GM12878 (cell line): ENCODE measurements at regions not wholly inside any gene's neighbourhood (a gene's known extent, or its start where the extent isn't known, plus 50 kb on each side); places are given as distances from the start of the nearest gene placed in this dataset.

Experiments
- BRCA1 ChIP-seq: IDR thresholded peaks from 2 replicates; pipeline ENCODE4 v1.6.1; 2011; ENCODE audit warnings: low read depth, low read length, improper control_type of control experiment
- ETV6 ChIP-seq, 2 experiments: fragments of 450-650 bp in 1 of 2; IDR thresholded peaks in 1 of 2; conservative IDR thresholded peaks in 1 of 2; 2 replicates each; pipeline ENCODE4 v1.6.1; 2014; ENCODE audit warnings: antibody characterized with exemption in 1 of 2, borderline replicate concordance in 1 of 2, low read depth in 1 of 2, mild to moderate bottlenecking in 1 of 2, moderate library complexity in 1 of 2
- POLR2A ChIP-seq: IDR thresholded peaks from 2 replicates; pipeline ENCODE4 v1.6.1; 2011; ENCODE audit warnings: low read depth, mild to moderate bottlenecking, low read length
- RAD21 ChIP-seq: IDR thresholded peaks from 2 replicates; pipeline ENCODE4 v1.6.1; 2011; ENCODE audit warnings: mild to moderate bottlenecking, low read depth, low read length, moderate library complexity; ENCODE audit not compliant: insufficient read depth
- RAD51 ChIP-seq: fragments of 450-650 bp; IDR thresholded peaks from 2 replicates; pipeline ENCODE4 v1.6.1; 2016; ENCODE audit warnings: moderate library complexity, mild to moderate bottlenecking, inconsistent platforms
- SPI1 ChIP-seq: IDR thresholded peaks from 2 replicates; pipeline ENCODE4 v1.6.1; 2011; ENCODE audit warnings: low read depth, mild to moderate bottlenecking, low read length, moderate library complexity, borderline replicate concordance; ENCODE audit not compliant: insufficient read depth
- TF ChIP-seq, protein P1 (sequence below), 3 experiments: IDR thresholded peaks in 2 of 3; conservative IDR thresholded peaks in 1 of 3; 2 replicates each; pipeline ENCODE4 v1.5.1; 2011; ENCODE audit warnings: low read depth in 3 of 3, low read length in 3 of 3, mild to moderate bottlenecking in 3 of 3, control low read depth in 2 of 3, moderate library complexity in 2 of 3, inconsistent platforms in 1 of 3, mixed read lengths in 1 of 3; ENCODE audit not compliant: control insufficient read depth in 2 of 3, insufficient read depth in 1 of 3; ENCODE audit errors: extremely low read depth in 1 of 3
- TF ChIP-seq, protein P2 (sequence below): IDR thresholded peaks from 2 replicates; pipeline ENCODE4 v1.6.1; 2011; ENCODE audit warnings: low read depth, low read length, improper control_type of control experiment, borderline replicate concordance
- TF ChIP-seq, protein P3 (sequence below): fragments of 150-350 bp; IDR thresholded peaks from 2 replicates; pipeline ENCODE4 v1.6.1; 2016; ENCODE audit warnings: low read depth, low read length
- TF ChIP-seq, protein P4 (sequence below): fragments of 450-650 bp; IDR thresholded peaks from 2 replicates; pipeline ENCODE4 v1.6.1; 2018; ENCODE audit warnings: mild to moderate bottlenecking, low read depth, moderate library complexity; ENCODE audit not compliant: partially characterized antibody

DNA sequence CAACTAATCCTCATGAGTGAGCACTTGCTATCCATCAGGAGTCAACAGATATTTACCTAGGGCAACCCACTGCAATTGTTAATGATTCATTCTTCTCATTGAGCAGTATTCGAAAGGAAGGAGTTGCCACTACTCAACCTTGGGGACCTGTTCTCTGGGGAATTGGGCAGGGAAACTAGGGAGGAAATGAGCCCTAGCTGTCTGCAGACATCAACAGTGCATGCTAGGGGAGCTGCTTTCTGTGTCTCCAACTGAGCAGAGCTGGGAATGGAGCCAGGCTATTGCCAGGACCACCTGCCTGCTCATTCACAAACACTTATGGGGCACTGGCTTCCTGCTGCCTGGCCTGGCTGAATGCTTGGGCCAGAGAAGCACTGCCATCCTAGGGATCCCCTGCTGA is 183.4 kb downstream of the TMEM38B start:
- TF ChIP-seq, protein P1, sequence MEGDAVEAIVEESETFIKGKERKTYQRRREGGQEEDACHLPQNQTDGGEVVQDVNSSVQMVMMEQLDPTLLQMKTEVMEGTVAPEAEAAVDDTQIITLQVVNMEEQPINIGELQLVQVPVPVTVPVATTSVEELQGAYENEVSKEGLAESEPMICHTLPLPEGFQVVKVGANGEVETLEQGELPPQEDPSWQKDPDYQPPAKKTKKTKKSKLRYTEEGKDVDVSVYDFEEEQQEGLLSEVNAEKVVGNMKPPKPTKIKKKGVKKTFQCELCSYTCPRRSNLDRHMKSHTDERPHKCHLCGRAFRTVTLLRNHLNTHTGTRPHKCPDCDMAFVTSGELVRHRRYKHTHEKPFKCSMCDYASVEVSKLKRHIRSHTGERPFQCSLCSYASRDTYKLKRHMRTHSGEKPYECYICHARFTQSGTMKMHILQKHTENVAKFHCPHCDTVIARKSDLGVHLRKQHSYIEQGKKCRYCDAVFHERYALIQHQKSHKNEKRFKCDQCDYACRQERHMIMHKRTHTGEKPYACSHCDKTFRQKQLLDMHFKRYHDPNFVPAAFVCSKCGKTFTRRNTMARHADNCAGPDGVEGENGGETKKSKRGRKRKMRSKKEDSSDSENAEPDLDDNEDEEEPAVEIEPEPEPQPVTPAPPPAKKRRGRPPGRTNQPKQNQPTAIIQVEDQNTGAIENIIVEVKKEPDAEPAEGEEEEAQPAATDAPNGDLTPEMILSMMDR (IDR thresholded peaks at IDR 0.05 in 2 of 3, conservative IDR thresholded peaks at IDR 0.05 in 1 of 3; ENCODE audit: control insufficient read depth in 2 of 3, extremely low read depth in 1 of 3, insufficient read depth in 1 of 3, low read depth in 3 of 3, low read length in 3 of 3), result no peak
- TF ChIP-seq BRCA1 (no peak), POLR2A (no peak), RAD51 (no peak), ETV6 (conservative IDR thresholded peaks at IDR 0.05 in 1 of 2, IDR thresholded peaks at IDR 0.05 in 1 of 2; ENCODE audit: borderline replicate concordance in 1 of 2, low read depth in 1 of 2) (no peak), SPI1 (no peak), RAD21 (no peak)
- TF ChIP-seq, protein P2, sequence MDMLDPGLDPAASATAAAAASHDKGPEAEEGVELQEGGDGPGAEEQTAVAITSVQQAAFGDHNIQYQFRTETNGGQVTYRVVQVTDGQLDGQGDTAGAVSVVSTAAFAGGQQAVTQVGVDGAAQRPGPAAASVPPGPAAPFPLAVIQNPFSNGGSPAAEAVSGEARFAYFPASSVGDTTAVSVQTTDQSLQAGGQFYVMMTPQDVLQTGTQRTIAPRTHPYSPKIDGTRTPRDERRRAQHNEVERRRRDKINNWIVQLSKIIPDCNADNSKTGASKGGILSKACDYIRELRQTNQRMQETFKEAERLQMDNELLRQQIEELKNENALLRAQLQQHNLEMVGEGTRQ, result no peak
- TF ChIP-seq, protein P3, sequence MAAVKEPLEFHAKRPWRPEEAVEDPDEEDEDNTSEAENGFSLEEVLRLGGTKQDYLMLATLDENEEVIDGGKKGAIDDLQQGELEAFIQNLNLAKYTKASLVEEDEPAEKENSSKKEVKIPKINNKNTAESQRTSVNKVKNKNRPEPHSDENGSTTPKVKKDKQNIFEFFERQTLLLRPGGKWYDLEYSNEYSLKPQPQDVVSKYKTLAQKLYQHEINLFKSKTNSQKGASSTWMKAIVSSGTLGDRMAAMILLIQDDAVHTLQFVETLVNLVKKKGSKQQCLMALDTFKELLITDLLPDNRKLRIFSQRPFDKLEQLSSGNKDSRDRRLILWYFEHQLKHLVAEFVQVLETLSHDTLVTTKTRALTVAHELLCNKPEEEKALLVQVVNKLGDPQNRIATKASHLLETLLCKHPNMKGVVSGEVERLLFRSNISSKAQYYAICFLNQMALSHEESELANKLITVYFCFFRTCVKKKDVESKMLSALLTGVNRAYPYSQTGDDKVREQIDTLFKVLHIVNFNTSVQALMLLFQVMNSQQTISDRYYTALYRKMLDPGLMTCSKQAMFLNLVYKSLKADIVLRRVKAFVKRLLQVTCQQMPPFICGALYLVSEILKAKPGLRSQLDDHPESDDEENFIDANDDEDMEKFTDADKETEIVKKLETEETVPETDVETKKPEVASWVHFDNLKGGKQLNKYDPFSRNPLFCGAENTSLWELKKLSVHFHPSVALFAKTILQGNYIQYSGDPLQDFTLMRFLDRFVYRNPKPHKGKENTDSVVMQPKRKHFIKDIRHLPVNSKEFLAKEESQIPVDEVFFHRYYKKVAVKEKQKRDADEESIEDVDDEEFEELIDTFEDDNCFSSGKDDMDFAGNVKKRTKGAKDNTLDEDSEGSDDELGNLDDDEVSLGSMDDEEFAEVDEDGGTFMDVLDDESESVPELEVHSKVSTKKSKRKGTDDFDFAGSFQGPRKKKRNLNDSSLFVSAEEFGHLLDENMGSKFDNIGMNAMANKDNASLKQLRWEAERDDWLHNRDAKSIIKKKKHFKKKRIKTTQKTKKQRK, result no peak
- TF ChIP-seq, protein P4, sequence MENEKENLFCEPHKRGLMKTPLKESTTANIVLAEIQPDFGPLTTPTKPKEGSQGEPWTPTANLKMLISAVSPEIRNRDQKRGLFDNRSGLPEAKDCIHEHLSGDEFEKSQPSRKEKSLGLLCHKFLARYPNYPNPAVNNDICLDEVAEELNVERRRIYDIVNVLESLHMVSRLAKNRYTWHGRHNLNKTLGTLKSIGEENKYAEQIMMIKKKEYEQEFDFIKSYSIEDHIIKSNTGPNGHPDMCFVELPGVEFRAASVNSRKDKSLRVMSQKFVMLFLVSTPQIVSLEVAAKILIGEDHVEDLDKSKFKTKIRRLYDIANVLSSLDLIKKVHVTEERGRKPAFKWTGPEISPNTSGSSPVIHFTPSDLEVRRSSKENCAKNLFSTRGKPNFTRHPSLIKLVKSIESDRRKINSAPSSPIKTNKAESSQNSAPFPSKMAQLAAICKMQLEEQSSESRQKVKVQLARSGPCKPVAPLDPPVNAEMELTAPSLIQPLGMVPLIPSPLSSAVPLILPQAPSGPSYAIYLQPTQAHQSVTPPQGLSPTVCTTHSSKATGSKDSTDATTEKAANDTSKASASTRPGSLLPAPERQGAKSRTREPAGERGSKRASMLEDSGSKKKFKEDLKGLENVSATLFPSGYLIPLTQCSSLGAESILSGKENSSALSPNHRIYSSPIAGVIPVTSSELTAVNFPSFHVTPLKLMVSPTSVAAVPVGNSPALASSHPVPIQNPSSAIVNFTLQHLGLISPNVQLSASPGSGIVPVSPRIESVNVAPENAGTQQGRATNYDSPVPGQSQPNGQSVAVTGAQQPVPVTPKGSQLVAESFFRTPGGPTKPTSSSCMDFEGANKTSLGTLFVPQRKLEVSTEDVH, result no peak
